DND-41 (cell line): ENCODE measurements at regions not wholly inside any gene's neighbourhood (a gene's known extent, or its start where the extent isn't known, plus 50 kb on each side); places are given as distances from the start of the nearest gene placed in this dataset.

Source experiments
- ATAC-seq: fragments of 200-7000 bp; cut with Tn5 transposase; 3 replicates; pipeline ENCODE4 v1.9.1; 2021; ENCODE audit warnings: low read depth; ENCODE audit not compliant: insufficient read depth
- DNase-seq: peaks from one replicate; pipeline ENCODE4 v3.0.0-alpha.2; 2020
- H2AFZ ChIP-seq: 2 replicates; pipeline ENCODE4 v1.6.0; 2012; ENCODE audit warnings: low read depth, low read length
- H3K27ac ChIP-seq: 2 replicates; pipeline ENCODE4 v1.5.1; 2012; ENCODE audit warnings: low read length, inconsistent platforms
- H3K27me3 ChIP-seq: fragments of 200-600 bp; sonication (generic); 2 replicates; pipeline ENCODE4 v1.6.0; 2012; ENCODE audit warnings: low read length, mild to moderate bottlenecking, inconsistent platforms; ENCODE audit not compliant: insufficient read depth, poor library complexity
- H3K36me3 ChIP-seq: 2 replicates; pipeline ENCODE4 v1.5.1; 2012; ENCODE audit warnings: low read length, inconsistent platforms; ENCODE audit not compliant: insufficient read depth
- H3K4me1 ChIP-seq: 2 replicates; pipeline ENCODE4 v1.5.1; 2012; ENCODE audit warnings: mild to moderate bottlenecking, low read length; ENCODE audit not compliant: insufficient read depth
- H3K4me2 ChIP-seq: 2 replicates; pipeline ENCODE4 v1.6.0; 2012; ENCODE audit warnings: mild to moderate bottlenecking, moderate library complexity, low read length, inconsistent platforms; ENCODE audit not compliant: insufficient read depth
- H3K4me3 ChIP-seq, 2 experiments: fragments of 200-600 bp in 1 of 2; shearing (Covaris generic) in 1 of 2; 2 replicates each; pipeline ENCODE4 v1.5.1; 2012 to 2016; ENCODE audit warnings: inconsistent platforms in 2 of 2, low read length in 2 of 2, mild to moderate bottlenecking in 2 of 2, low read depth in 1 of 2, moderate library complexity in 1 of 2
- H3K79me2 ChIP-seq: 2 replicates; pipeline ENCODE4 v1.6.0; 2012; ENCODE audit warnings: low read length, inconsistent platforms; ENCODE audit not compliant: insufficient read depth
- H3K9ac ChIP-seq: 2 replicates; pipeline ENCODE4 v1.6.0; 2012; ENCODE audit warnings: low read depth, mild to moderate bottlenecking, inconsistent platforms, low read length, moderate library complexity
- H3K9me3 ChIP-seq: 2 replicates; pipeline ENCODE4 v1.5.1; 2012; ENCODE audit warnings: low read length, moderate library complexity, mild to moderate bottlenecking, inconsistent platforms; ENCODE audit not compliant: insufficient read depth, severe bottlenecking
- H4K20me1 ChIP-seq: 2 replicates; pipeline ENCODE4 v1.6.0; 2012; ENCODE audit warnings: low read length; ENCODE audit not compliant: insufficient read depth
- CTCF ChIP-seq: IDR thresholded peaks from 2 replicates; pipeline ENCODE4 v1.5.1; 2012; ENCODE audit warnings: borderline replicate concordance, low read length, moderate library complexity, mild to moderate bottlenecking; ENCODE audit not compliant: poor library complexity, severe bottlenecking; ENCODE audit errors: extremely low read depth
- EZH2 ChIP-seq: IDR thresholded peaks from 3 replicates; pipeline ENCODE4 v1.6.1; 2012; ENCODE audit warnings: borderline replicate concordance, low read depth, mild to moderate bottlenecking, moderate library complexity, low read length, inconsistent platforms; ENCODE audit not compliant: severe bottlenecking

GRCh38 chr2:162928356-162928755 is 89.8 kb upstream of the KCNH7 start:
- Histone ChIP-seq H3K27me3 (no peaks in the 10 kb centered on the region), H3K4me2 (no peak overlapping the region), H3K4me3 (no peak overlapping the region), H3K27ac (no peak overlapping the region), H3K9ac (no peak overlapping the region), H3K79me2 (no peaks in the 10 kb centered on the region), H4K20me1 (no peaks in the 10 kb centered on the region), H3K9me3 (no peaks in the 10 kb centered on the region), H3K4me1 (no peaks in the 10 kb centered on the region), H3K36me3 (no peaks in the 10 kb centered on the region), H2AFZ (no peak overlapping the region)
- no peak for DNase-seq
- no peak for TF ChIP-seq EZH2
- no peak for TF ChIP-seq CTCF
- ATAC-seq, result no peak

GRCh38 chr2:162926907-162927306 is 88.3 kb upstream of the KCNH7 start:
- Histone ChIP-seq H3K4me2 (no peak overlapping the region), H3K4me3 (no peak overlapping the region), H3K9ac (no peak overlapping the region), H3K27me3 (no peaks in the 10 kb centered on the region), H3K9me3 (no peaks in the 10 kb centered on the region), H4K20me1 (no peaks in the 10 kb centered on the region), H3K79me2 (no peaks in the 10 kb centered on the region), H3K4me1 (no peaks in the 10 kb centered on the region), H2AFZ (no peak overlapping the region), H3K27ac (no peak overlapping the region), H3K36me3 (no peaks in the 10 kb centered on the region)
- DNase-seq (no peak), ATAC-seq (no peak)
- TF ChIP-seq EZH2, result no peak
- TF ChIP-seq CTCF, result no peak

GRCh38 chr2:162926501-162926900 is 87.9 kb upstream of the KCNH7 start:
- no peaks in the 10 kb centered on the region for H3K27me3 ChIP-seq
- H3K9ac ChIP-seq, result no peak overlapping the region
- H4K20me1 ChIP-seq, result no peaks in the 10 kb centered on the region
- ATAC-seq (no peak), DNase-seq (no peak)
- no peaks in the 10 kb centered on the region for H3K79me2 ChIP-seq
- no peak overlapping the region for H3K27ac ChIP-seq
- H2AFZ ChIP-seq, result no peak overlapping the region
- TF ChIP-seq CTCF (no peak), EZH2 (no peak)
- no peaks in the 10 kb centered on the region for H3K9me3 ChIP-seq
- no peak overlapping the region for H3K4me2 ChIP-seq
- no peaks in the 10 kb centered on the region for H3K4me1 ChIP-seq
- no peaks in the 10 kb centered on the region for H3K36me3 ChIP-seq
- no peak overlapping the region for H3K4me3 ChIP-seq

- no peak overlapping the region for H2AFZ ChIP-seq
- no peaks in the 10 kb centered on the region for H3K36me3 ChIP-seq
- DNase-seq (no peak), ATAC-seq (no peak)
- TF ChIP-seq EZH2, result no peak
- no peak for TF ChIP-seq CTCF
- H3K79me2 ChIP-seq, result no peaks in the 10 kb centered on the region
- H4K20me1 ChIP-seq, result no peaks in the 10 kb centered on the region
- H3K9ac ChIP-seq, result no peak overlapping the region
- no peaks in the 10 kb centered on the region for H3K9me3 ChIP-seq
- no peak overlapping the region for H3K4me2 ChIP-seq
- H3K27ac ChIP-seq, result no peak overlapping the region
- no peak overlapping the region for H3K4me3 ChIP-seq
- H3K4me1 ChIP-seq, result no peaks in the 10 kb centered on the region
- H3K27me3 ChIP-seq, result no peaks in the 10 kb centered on the region
Measured at GRCh38 chr2:162925595-162925994, 87.0 kb upstream of the KCNH7 start.
